Endothelial cell of umbilical vein (primary cell): ENCODE measurements at regions not wholly inside any gene's neighbourhood (a gene's known extent, or its start where the extent isn't known, plus 50 kb on each side); places are given as distances from the start of the nearest gene placed in this dataset.
A peak's percentile ranks its signal among the peaks of the same experiment; 100 is the strongest.

Experiments used
- BruUV-seq: library from RNA; stranded (reverse); fragments of 400-500 nt; replicated peaks from 2 replicates; lab custom pipeline; 2021; lab: Mats Ljungman, UMichigan
- CTCF ChIA-PET: fragments of 300-600, 350-600 bp; sonication (Branson Sonifier 250); formaldehyde crosslinking; loops from one replicate; lab custom pipeline; 2021; ENCODE audit warnings: antibody characterized with exemption, inconsistent platforms; lab: Charles Lee
- POLR2A ChIA-PET: fragments of 300-600, 350-600 bp; sonication (Branson Sonifier 250); formaldehyde crosslinking; loops from one replicate; lab custom pipeline; 2021; ENCODE audit warnings: antibody characterized with exemption, inconsistent platforms; lab: Charles Lee
- DNase-seq: peaks from one replicate; pipeline ENCODE4 v3.0.0-alpha.2; 2011; ENCODE audit warnings: low read depth, low spot score
- FAIRE-seq: peaks from 2 replicates; lab custom pipeline; 2011; peaks lifted over from hg19 to GRCh38; lab: Jason Lieb, UNC
- H2AFZ ChIP-seq: 2 replicates; pipeline ENCODE4 v1.6.0; 2012; ENCODE audit warnings: low read depth, low read length, control low read depth, inconsistent platforms
- H3K27ac ChIP-seq: 2 replicates; pipeline ENCODE4 v1.5.1; 2011; ENCODE audit warnings: low read depth, mild to moderate bottlenecking, control low read depth, low read length, moderate library complexity; ENCODE audit not compliant: insufficient read depth
- H3K27me3 ChIP-seq, 2 experiments: 2 replicates each; pipeline versions ENCODE4 v1.6.0 to v1.6.1; 2011; ENCODE audit warnings: low read length in 2 of 2, mixed read lengths in 1 of 2; ENCODE audit not compliant: control insufficient read depth in 2 of 2, insufficient read depth in 2 of 2
- H3K36me3 ChIP-seq, 2 experiments: 2 replicates in 1 of 2; 3 replicates in 1 of 2; pipeline ENCODE4 v1.5.1; 2011; ENCODE audit warnings: low read length in 2 of 2, mild to moderate bottlenecking in 1 of 2, moderate library complexity in 1 of 2; ENCODE audit not compliant: control insufficient read depth in 2 of 2, insufficient read depth in 2 of 2; ENCODE audit errors: extremely low read depth in 1 of 2
- H3K4me1 ChIP-seq: 3 replicates; pipeline ENCODE4 v1.5.1; 2011; ENCODE audit warnings: mild to moderate bottlenecking, low read length; ENCODE audit not compliant: control insufficient read depth, insufficient read depth; ENCODE audit errors: extremely low read depth
- H3K4me2 ChIP-seq: 2 replicates; pipeline ENCODE4 v1.6.1; 2011; ENCODE audit warnings: low read length, control low read depth, mixed read lengths; ENCODE audit not compliant: insufficient read depth
- H3K4me3 ChIP-seq, 3 experiments: fragments of 200-600 bp in 1 of 3; sonication (generic), shearing (Covaris generic) in 1 of 3; replicated peaks in 1 of 3; 2 replicates each; pipeline ENCODE4 v1.5.1; 2011 to 2016; ENCODE audit warnings: control low read depth in 3 of 3, low read length in 3 of 3, mild to moderate bottlenecking in 2 of 3, inconsistent platforms in 1 of 3, low read depth in 1 of 3, moderate library complexity in 1 of 3; ENCODE audit not compliant: insufficient read depth in 1 of 3
- H3K79me2 ChIP-seq: 2 replicates; pipeline ENCODE4 v1.6.0; 2012; ENCODE audit warnings: low read length, inconsistent platforms; ENCODE audit not compliant: control insufficient read depth, insufficient read depth
- H3K9ac ChIP-seq: replicated peaks from 2 replicates; pipeline ENCODE3; 2011; ENCODE audit warnings: low read length, control low read depth; ENCODE audit not compliant: insufficient read depth; ENCODE audit errors: extremely low read depth
- H3K9me1 ChIP-seq: replicated peaks from 3 replicates; pipeline ENCODE4 v1.6.0; 2011; ENCODE audit warnings: mild to moderate bottlenecking, low read length; ENCODE audit not compliant: control insufficient read depth, insufficient read depth; ENCODE audit errors: extremely low read depth
- H3K9me3 ChIP-seq: replicated peaks from 2 replicates; pipeline ENCODE4 v1.5.1; 2012; ENCODE audit warnings: low read length, inconsistent platforms; ENCODE audit not compliant: control insufficient read depth, insufficient read depth
- H4K20me1 ChIP-seq: replicated peaks from 2 replicates; pipeline ENCODE3; 2011; ENCODE audit warnings: mild to moderate bottlenecking, low read length; ENCODE audit not compliant: control insufficient read depth, insufficient read depth; ENCODE audit errors: extremely low read depth
- CTCF ChIP-seq, 2 donors: IDR thresholded peaks; 1 replicate in 1 of 2; 2 replicates in 1 of 2; pipeline ENCODE4 v1.5.1; 2011; ENCODE audit warnings: low read length in 2 of 2, mild to moderate bottlenecking in 2 of 2, moderate library complexity in 2 of 2, control low read depth in 1 of 2, inconsistent platforms in 1 of 2, low read depth in 1 of 2; ENCODE audit not compliant: insufficient read depth in 1 of 2; ENCODE audit errors: extremely low read depth in 1 of 2
- EZH2 ChIP-seq: IDR thresholded peaks from 2 replicates; pipeline ENCODE4 v1.6.1; 2012; ENCODE audit warnings: borderline replicate concordance, low read depth, mild to moderate bottlenecking, moderate library complexity, low read length, inconsistent platforms; ENCODE audit not compliant: severe bottlenecking
- FOS ChIP-seq: IDR thresholded peaks from 2 replicates; pipeline ENCODE4 v1.6.1; 2011; ENCODE audit warnings: mild to moderate bottlenecking, low read length, moderate library complexity, borderline replicate concordance; ENCODE audit not compliant: insufficient read depth
- GATA2 ChIP-seq: IDR thresholded peaks from 2 replicates; pipeline ENCODE4 v1.7.0; 2011; ENCODE audit warnings: low read depth, mild to moderate bottlenecking, moderate library complexity, mixed read lengths, low read length; ENCODE audit not compliant: insufficient read length, insufficient read depth
- JUN ChIP-seq: IDR thresholded peaks from 2 replicates; pipeline ENCODE4 v1.6.1; 2011; ENCODE audit warnings: borderline replicate concordance, low read depth; ENCODE audit not compliant: insufficient read length, insufficient read depth
- MAX ChIP-seq: IDR thresholded peaks from 2 replicates; pipeline ENCODE4 v1.6.1; 2011; ENCODE audit not compliant: insufficient read depth, insufficient read length
- MYC ChIP-seq: IDR thresholded peaks from one replicate; pipeline ENCODE4 v1.6.1; 2011; ENCODE audit warnings: mild to moderate bottlenecking, low read depth, low read length
- POLR2A ChIP-seq: IDR thresholded peaks from 2 replicates; pipeline ENCODE4 v1.6.1; 2012; ENCODE audit warnings: low read depth, mild to moderate bottlenecking, control low read depth, low read length
- POLR2AphosphoS5 ChIP-seq: IDR thresholded peaks from 2 replicates; pipeline ENCODE4 v1.6.1; 2012; ENCODE audit warnings: low read depth, mild to moderate bottlenecking, control low read depth, low read length, moderate library complexity; ENCODE audit not compliant: insufficient read depth
- dilution Hi-C: fragments of 300-500 bp; cut with MboI; formaldehyde crosslinking; loops from one replicate; pipeline ENCODE4 v1.15.0; 2019; ENCODE audit warnings: low sequenced_read_pairs; ENCODE audit not compliant: extremely low pct_ligation_motif_present
- intact Hi-C: fragments of 100-400 bp; cut with micrococcal nuclease; formaldehyde crosslinking; loops from one replicate; pipeline ENCODE4 v1.10.0; 2022

- no TSS peak for BruUV-seq
- Histone ChIP-seq H4K20me1 (no peaks in the 10 kb centered on the region), H3K36me3 (no peaks in the 10 kb centered on the region), H3K4me3 (peak overlapping the region in 2 of 3 experiments; percentile 21 to 27), H3K9ac (no peak overlapping the region), H3K79me2 (no peaks in the 10 kb centered on the region), H3K9me3 (no peaks in the 10 kb centered on the region), H3K9me1 (no peaks in the 10 kb centered on the region), H2AFZ (peak overlapping the region; percentile 52), H3K4me2 (peak overlapping the region; percentile 60), H3K27me3 (peaks cover 29 to 35% of the 10 kb centered on the region in 2 experiments), H3K4me1 (no peaks in the 10 kb centered on the region), H3K27ac (no peak overlapping the region)
- dilution Hi-C loops (no loop called here), intact Hi-C loops (no loop called here)
- TF ChIP-seq EZH2 = no peak
- TF ChIP-seq MYC = no peak
- no peak for TF ChIP-seq FOS
- TF ChIP-seq POLR2AphosphoS5 = no peak
- no peak for TF ChIP-seq CTCF (IDR thresholded peaks at IDR 0.05; ENCODE audit: extremely low read depth in 1 of 2, insufficient read depth in 1 of 2, low read depth in 1 of 2, low read length in 2 of 2)
- TF ChIP-seq JUN = no peak
- no peak for TF ChIP-seq GATA2
- TF ChIP-seq MAX = no peak
- no peak for TF ChIP-seq POLR2A
- ChIA-PET CTCF (interaction anchor here (1.4 kb wide), 1 partner anchor 29 kb away, joined by 5 read pairs; no protein-coding TSS in a partner anchor), POLR2A (no interaction called here)
- no peak for DNase-seq
- no peak for FAIRE-seq
These were observed 110.0 kb downstream of the GPX5 start for GRCh38 chr6:28635547-28636158.
